HEK293T (cell line): ENCODE measurements at regions not wholly inside any gene's neighbourhood (a gene's known extent, or its start where the extent isn't known, plus 50 kb on each side); places are given as distances from the start of the nearest gene placed in this dataset.

Source experiments
- CTBP1 ChIP-seq: fragments of 450-650 bp; IDR thresholded peaks from 2 replicates; pipeline ENCODE4 v1.6.1; 2016; ENCODE audit warnings: borderline replicate concordance
- ELF4 ChIP-seq: fragments of 450-650 bp; IDR thresholded peaks from 2 replicates; pipeline ENCODE4 v1.6.1; 2017; ENCODE audit warnings: antibody characterized with exemption
- FOXA1 ChIP-seq: fragments of 450-650 bp; IDR thresholded peaks from 2 replicates; pipeline ENCODE4 v1.6.1; 2016; ENCODE audit warnings: mild to moderate bottlenecking
- SUZ12 ChIP-seq: fragments of 450-650 bp; IDR thresholded peaks from 2 replicates; pipeline ENCODE4 v1.6.1; 2016; ENCODE audit warnings: mild to moderate bottlenecking

DNA sequence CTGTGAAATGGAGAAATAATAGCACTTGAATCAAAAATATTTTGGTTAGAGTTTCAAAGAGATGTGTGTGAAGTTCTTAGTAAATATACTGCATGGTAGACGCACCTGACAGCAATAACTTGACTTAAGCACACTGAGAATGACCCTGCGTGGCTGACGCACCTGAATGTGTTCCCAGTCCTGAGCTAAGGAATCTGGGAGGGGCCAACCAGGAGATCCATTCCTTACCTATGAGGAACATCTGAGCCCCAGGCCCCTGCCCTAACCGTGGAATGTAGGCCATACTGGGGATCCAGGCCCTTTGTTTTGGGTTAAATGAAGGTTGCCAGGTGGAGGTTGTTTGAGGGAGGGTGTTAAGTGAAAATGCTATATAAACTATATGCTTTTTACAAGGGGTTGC is 284.4 kb downstream of the RBM43 start:
- TF ChIP-seq ELF4, result no peak
- no peak for TF ChIP-seq SUZ12
- no peak for TF ChIP-seq FOXA1
- no peak for TF ChIP-seq CTBP1
